ENCODE measurements at regions not wholly inside any gene's neighbourhood (a gene's known extent, or its start where the extent isn't known, plus 50 kb on each side); places are given as distances from the start of the nearest gene placed in this dataset.

GRCh38 chr14:34204774-34205173 lies 253.9 kb upstream of the EGLN3 start:
- no peak for DNase-seq

- no peak for DNase-seq
Observed at GRCh38 chr14:34203251-34203722, 252.4 kb upstream of the EGLN3 start.

GRCh38 chr14:34201909-34202637 lies 251.2 kb upstream of the EGLN3 start:
- no peak for DNase-seq

- no peak for DNase-seq
Observed at GRCh38 chr14:34199585-34199984, 248.7 kb upstream of the EGLN3 start.

GRCh38 chr14:34198096-34198495 lies 247.2 kb upstream of the EGLN3 start:
- DNase-seq: no peak

GRCh38 chr14:34195964-34196363 lies 245.1 kb upstream of the EGLN3 start:
- DNase-seq: no peak

GRCh38 chr14:34190717-34191116 lies 239.8 kb upstream of the EGLN3 start:
- DNase-seq: no peak

- DNase-seq: no peak
Observed at GRCh38 chr14:34189866-34190265, 239.0 kb upstream of the EGLN3 start.

GRCh38 chr14:34187519-34188044 lies 236.7 kb upstream of the EGLN3 start:
- DNase-seq: no peak

GRCh38 chr14:34187061-34187460 lies 236.2 kb upstream of the EGLN3 start:
- no peak for DNase-seq

GRCh38 chr14:34184126-34184525 lies 233.3 kb upstream of the EGLN3 start:
- no peak for DNase-seq

GRCh38 chr14:34183478-34183877 lies 232.6 kb upstream of the EGLN3 start:
- DNase-seq: no peak

- no peak for DNase-seq
Observed at GRCh38 chr14:34181338-34181737, 230.5 kb upstream of the EGLN3 start.

GRCh38 chr14:34180869-34181268 lies 230.0 kb upstream of the EGLN3 start:
- DNase-seq: no peak

- DNase-seq: no peak
Observed at GRCh38 chr14:34180434-34180833, 229.6 kb upstream of the EGLN3 start.

GRCh38 chr14:34179727-34180126 lies 228.9 kb upstream of the EGLN3 start:
- DNase-seq: no peak

- DNase-seq: no peak
Observed at GRCh38 chr14:34177466-34177865, 226.6 kb upstream of the EGLN3 start.

GRCh38 chr14:34175574-34175973 lies 224.7 kb upstream of the EGLN3 start:
- DNase-seq: no peak

- DNase-seq: no peak
Observed at GRCh38 chr14:34174973-34175372, 224.1 kb upstream of the EGLN3 start.

GRCh38 chr14:34173916-34174315 lies 223.0 kb upstream of the EGLN3 start:
- DNase-seq: no peak

- DNase-seq: no peak
Observed at GRCh38 chr14:34172550-34173368, 221.9 kb upstream of the EGLN3 start.

GRCh38 chr14:34172173-34172451 lies 221.2 kb upstream of the EGLN3 start:
- DNase-seq: no peak

- no peak for DNase-seq
Observed at GRCh38 chr14:34171431-34172172, 220.7 kb upstream of the EGLN3 start.

GRCh38 chr14:34170882-34171281 lies 220.0 kb upstream of the EGLN3 start:
- DNase-seq: no peak
